ENCODE measurements at regions not wholly inside any gene's neighbourhood (a gene's known extent, or its start where the extent isn't known, plus 50 kb on each side); places are given as distances from the start of the nearest gene placed in this dataset.

- TF ChIP-seq CTCF (IDR thresholded peaks at IDR 0.05) (no peak), POLR2A (IDR thresholded peaks at IDR 0.05) (no peak)
Observed at GRCh38 chr10:35881320-35881719, 239.2 kb upstream of the FZD8 start.
